ENCODE measurements at regions not wholly inside any gene's neighbourhood (a gene's known extent, or its start where the extent isn't known, plus 50 kb on each side); places are given as distances from the start of the nearest gene placed in this dataset.

DNA sequence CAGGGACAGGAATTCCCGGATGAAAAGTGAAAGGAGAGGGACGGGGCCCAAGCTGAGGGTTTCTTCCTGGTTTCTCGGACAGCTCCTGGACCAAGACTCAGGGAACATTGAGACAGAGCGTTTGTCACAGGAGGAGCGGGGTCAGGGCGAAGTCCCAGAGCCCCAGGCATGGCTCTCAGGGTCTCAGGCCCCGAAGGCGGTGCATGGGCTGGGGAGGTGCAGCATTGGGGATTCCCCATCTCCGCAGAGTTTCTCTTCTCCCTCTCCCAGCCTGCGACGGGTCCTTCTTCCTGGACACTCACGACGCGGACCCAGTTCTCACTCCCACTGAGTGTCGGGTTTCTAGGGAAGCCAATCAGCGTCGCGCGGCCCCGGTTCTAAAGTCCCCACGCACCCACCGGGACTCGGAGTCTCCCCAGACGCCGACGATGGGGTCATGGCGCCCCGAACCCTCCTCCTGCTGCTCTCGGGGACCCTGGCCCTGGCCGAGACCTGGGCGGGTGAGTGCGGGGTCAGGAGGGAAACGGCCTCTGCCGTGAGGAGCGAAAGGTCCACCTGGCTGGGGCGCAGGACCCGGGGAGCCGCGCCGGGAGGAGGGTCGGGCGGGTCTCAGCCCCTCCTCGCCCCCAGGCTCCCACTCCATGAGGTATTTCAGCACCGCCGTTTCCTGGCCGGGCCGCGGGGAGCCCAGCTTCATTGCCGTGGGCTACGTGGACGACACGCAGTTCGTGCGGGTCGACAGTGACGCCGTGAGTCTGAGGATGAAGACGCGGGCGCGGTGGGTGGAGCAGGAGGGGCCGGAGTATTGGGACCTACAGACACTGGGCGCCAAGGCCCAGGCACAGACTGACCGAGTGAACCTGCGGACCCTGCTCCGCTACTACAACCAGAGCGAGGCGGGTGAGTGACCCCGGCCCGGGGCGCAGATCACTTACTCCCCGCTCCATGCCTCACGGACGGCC lies 54.6 kb upstream of the POLR1H start:
- 1 to 4% (median 3%) methylated on average over 70 to 74 of the region's 74 CpGs for WGBS, 3 donors
- Histone ChIP-seq H3K9me3 (no peaks in the 10 kb centered on the region), H3K4me1 (ENCODE audit: insufficient read depth) (peaks cover 10% of the 10 kb centered on the region), H3K4me3 (peak overlapping the region; percentile 44), H3K36me3 (no peaks in the 10 kb centered on the region), H3K27me3 (no peaks in the 10 kb centered on the region), H3K27ac (peak overlapping the region in 1 of 2 donors; percentile 52)
- peak; percentile 43 to 66 (median 57) for DNase-seq
- intact Hi-C loops (cut with DNase I): no loop called here
- TF ChIP-seq CTCF (IDR thresholded peaks at IDR 0.05) (no peak), EP300 (IDR thresholded peaks at IDR 0.05) (no peak), POLR2A (IDR thresholded peaks at IDR 0.05) (no peak)

DNA sequence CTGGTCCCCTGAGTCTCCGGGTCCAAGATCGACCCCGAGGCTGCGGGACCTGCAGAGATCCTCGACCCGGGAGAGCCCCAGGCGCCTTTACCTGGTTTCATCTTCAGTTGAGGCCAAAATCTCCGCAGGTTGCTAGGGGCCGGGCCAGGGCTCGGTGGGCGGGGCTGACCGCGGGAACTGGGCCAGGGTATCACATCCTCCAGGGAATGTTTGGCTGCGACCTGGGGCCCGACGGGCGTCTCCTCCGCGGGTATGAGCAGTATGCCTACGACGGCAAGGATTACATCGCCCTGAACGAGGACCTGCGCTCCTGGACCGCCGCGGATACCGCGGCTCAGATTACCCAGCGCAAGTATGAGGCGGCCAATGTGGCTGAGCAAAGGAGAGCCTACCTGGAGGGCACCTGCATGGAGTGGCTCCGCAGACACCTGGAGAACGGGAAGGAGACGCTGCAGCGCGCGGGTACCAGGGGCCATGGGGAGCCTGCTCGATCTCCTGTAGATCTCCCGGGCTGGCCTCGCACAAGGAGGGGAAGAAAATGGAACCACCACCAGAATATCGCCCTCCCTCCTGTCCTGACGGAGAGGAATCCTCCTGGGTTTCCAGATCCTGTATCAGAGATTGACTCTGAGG lies 53.8 kb upstream of the POLR1H start:
- WGBS, 3 donors: 6 to 10% (median 7%) methylated on average over 29 to 42 of the region's 42 CpGs
- Histone ChIP-seq H3K9me3 (no peaks in the 10 kb centered on the region), H3K4me1 (ENCODE audit: insufficient read depth) (peaks cover 10% of the 10 kb centered on the region), H3K27me3 (no peaks in the 10 kb centered on the region), H3K36me3 (no peaks in the 10 kb centered on the region), H3K27ac (no peak overlapping the region), H3K4me3 (peak overlapping the region; percentile 44)
- no peak for TF ChIP-seq CTCF (IDR thresholded peaks at IDR 0.05)
- TF ChIP-seq EP300 (IDR thresholded peaks at IDR 0.05): no peak
- TF ChIP-seq POLR2A (IDR thresholded peaks at IDR 0.05): no peak
- intact Hi-C loops (cut with DNase I): no loop called here
- peak; percentile 25 to 62 (median 42) for DNase-seq

- no peaks in the 10 kb centered on the region for H3K36me3 ChIP-seq
- H3K9me3 ChIP-seq: no peaks in the 10 kb centered on the region
- TF ChIP-seq CTCF (IDR thresholded peaks at IDR 0.05): no peak
- TF ChIP-seq POLR2A (IDR thresholded peaks at IDR 0.05): no peak
- TF ChIP-seq EP300 (IDR thresholded peaks at IDR 0.05): no peak
- 92 to 95% (median 92%) methylated on average over 3 of the region's 3 CpGs for WGBS, 3 donors
- peaks cover 10% of the 10 kb centered on the region for H3K4me1 ChIP-seq (ENCODE audit: insufficient read depth)
- no peaks in the 10 kb centered on the region for H3K27me3 ChIP-seq
- no peak overlapping the region for H3K27ac ChIP-seq
- H3K4me3 ChIP-seq: no peak overlapping the region
- no peak for DNase-seq
- intact Hi-C loops (cut with DNase I): no loop called here
Observed at GRCh38 chr6:30009113-30009512, 52.0 kb upstream of the POLR1H start.
